NCI-H345 treated with DMSO at 0.1 percent for 48 hours (cell line): ENCODE measurements at regions not wholly inside any gene's neighbourhood (a gene's known extent, or its start where the extent isn't known, plus 50 kb on each side); places are given as distances from the start of the nearest gene placed in this dataset.
"Not testable (repeated sequence)": the region's sequence is repeated elsewhere in the genome, so short reads cannot be mapped to it uniquely, and the experiment has no call there.

Experiments
- DNase-seq: peaks from one replicate; lab custom pipeline; 2025; ENCODE audit not compliant: unreplicated experiment; lab: John Stamatoyannopoulos, UW

DNA sequence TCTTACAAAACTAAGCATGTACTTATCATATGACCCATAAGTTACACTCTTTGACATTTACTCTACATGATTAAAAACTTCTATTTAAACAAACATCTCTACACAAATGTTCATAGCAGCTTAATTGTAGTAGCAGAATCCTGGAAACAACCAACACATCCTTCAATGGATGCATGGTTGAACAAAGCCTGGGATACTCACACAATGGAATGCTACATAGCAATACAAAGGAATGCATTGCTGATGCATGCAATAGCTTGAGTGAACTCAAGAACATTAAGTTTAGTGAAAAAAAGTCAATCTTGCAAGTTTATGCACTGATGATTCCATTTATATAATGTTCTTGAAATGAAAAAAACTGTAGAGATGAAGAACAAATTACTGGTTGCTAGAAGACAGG lies 686.9 kb downstream of the LRRIQ3 start:
- no peak for DNase-seq

GRCh38 chr1:73500154-73500553 lies 697.8 kb downstream of the LRRIQ3 start:
- no peak for DNase-seq

DNA sequence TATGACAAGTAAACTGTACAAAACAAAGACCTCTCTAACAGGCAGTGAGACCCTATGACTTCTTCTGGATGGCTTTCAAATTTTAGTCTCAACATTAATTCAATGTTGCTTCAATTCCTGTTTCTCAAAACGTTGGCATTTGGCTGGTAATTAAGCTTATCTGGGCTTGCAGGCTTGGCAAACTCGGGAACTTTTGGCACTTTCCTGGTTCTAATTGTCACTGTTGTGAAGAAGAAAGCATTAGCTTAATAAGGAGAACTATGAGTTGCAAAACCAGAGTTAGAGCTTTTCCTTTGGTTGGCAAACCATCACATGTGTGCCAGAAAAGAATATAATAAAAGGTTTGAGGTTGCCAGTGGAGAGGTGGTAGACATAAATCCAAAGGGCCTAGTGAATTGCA lies 698.3 kb downstream of the LRRIQ3 start:
- no peak for DNase-seq

DNA sequence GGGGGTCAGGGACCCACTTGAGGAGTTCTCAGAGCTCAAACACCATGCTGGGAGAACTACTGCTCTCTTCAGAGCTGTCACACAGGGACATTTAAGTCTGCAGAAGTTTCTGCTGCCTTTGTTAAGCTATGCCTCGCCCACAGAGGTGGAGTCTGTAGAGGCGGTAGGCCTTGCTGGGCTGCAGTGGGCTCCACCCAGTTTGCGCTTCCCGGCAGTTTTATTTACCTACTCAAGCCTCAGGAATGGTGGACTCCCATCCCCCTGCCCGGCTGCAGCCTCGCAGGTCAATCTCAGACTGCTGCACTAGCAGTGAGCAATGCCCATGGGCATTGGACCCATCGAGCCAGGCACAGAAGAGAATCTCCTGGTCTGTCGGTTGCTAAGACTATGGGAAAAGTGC lies 706.4 kb downstream of the LRRIQ3 start:
- DNase-seq, result no peak

- peak; percentile 14 for DNase-seq
These were observed 722.6 kb downstream of the LRRIQ3 start for GRCh38 chr1:73475316-73475870.

DNA sequence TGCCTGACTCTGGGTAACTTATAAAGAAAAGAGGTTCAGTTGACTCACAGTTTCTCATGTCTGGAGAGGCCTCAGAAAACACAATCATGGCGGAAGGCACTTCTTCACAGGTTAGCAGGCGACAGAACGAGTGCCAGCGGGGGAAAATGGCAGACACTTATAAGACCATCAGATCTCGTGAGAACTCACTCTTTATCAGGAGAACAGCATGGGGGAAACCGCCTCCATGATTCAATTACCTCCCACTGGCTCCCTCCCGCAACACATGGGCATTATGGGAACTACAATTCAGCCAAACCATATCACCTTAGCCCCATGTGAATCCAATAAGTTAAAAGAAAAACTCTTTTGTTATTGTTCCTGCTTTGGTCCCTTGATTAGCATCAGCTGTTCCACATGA lies 725.2 kb downstream of the LRRIQ3 start:
- no peak for DNase-seq

DNA sequence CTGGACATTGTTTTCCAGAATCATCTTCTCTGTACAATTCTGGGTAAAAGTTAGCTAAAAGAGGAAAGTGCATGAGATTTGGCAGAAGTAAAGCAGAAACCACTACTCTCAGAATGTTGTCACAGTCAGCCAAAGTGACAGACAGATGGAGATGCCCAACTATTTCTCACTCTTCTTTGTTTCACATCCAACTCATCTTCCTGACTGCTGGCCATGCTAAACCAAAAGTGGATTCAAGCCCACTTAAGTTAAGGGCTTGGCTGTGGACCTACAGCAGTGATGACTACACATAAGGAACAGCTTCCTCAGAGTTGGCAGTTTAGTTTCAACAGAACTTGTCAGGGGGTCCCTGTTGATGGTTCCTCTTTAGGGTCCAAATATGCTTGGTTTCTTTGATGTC lies 730.2 kb downstream of the LRRIQ3 start:
- no peak for DNase-seq

- no peak for DNase-seq
These were observed 734.1 kb downstream of the LRRIQ3 start for GRCh38 chr1:73463873-73464272.

- DNase-seq, result no peak
These were observed 745.5 kb downstream of the LRRIQ3 start for GRCh38 chr1:73452522-73452921.

- DNase-seq, result not testable (repeated sequence)
These were observed 747.3 kb downstream of the LRRIQ3 start for GRCh38 chr1:73450668-73451067.

GRCh38 chr1:73411479-73411878 lies 786.5 kb downstream of the LRRIQ3 start:
- DNase-seq, result no peak

DNA sequence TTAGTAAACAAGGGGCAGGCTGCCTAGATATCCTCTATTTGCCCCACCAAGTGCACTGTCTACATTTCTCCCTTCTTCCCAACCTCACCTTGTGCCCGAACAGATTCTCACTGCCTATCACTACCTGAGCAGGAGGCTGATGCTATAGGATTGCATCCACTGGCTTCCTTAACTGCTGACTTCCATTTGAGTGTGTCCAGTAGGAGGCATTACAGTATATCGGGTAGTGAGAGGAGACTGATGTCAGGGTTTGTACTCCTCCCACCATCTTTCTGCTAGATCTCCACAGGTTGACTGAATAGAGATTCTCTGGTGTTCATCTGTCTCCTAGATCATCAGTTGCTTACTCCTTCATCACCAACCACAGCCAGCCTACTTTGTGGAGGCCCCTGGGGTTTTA lies 796.3 kb downstream of the LRRIQ3 start:
- no peak for DNase-seq

DNA sequence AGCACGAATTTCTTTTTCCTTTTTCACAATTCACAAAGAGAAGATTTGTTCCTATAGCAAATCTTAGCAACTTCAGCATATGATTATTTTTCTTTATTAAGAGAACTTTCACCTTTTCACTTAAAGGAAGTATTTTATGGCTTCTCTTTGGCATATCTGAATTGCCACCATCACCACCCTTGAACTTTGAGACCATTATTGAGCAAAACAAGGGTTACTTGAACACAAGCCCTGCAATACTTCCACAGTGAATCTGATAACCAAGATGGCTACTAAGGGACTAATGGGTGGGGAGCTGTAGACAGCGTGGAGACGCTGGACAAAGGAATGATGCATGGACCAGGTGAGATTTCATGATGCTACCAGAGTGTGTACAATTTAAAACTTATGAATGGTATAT lies 815.0 kb downstream of the LRRIQ3 start:
- DNase-seq, result no peak

DNA sequence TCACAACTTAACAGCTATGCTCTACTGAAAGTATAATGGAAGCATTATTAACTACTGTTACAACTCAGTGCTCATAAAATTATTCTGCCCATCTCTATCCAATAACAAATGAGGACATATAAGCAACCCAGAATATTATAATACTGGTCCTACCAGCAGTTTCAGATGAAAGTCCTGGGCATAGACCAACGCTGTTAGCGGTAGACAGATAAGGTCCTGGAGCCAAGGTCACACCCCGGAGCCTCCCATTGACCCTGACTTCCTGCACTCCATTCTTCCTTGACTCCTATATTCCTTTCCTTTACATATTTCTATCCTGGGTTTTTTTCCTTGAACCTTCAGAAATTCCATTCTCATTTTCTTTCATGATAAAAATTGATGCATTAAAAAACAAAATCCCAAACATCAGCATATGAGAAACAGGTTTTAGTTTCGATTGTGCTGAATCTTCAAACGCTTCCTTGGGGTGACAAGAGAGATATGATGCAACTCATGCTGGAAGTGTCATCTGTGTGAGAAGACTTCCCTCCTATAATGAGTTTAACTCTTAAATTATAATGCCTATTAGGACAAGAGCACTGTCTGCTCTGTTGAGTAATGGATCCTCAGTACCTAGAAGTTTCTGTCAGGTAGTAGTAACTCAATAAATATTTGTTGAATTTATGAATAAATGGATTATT lies 831.1 kb downstream of the LRRIQ3 start:
- DNase-seq, result no peak

GRCh38 chr1:73359001-73359400 lies 839.0 kb downstream of the LRRIQ3 start:
- no peak for DNase-seq

DNA sequence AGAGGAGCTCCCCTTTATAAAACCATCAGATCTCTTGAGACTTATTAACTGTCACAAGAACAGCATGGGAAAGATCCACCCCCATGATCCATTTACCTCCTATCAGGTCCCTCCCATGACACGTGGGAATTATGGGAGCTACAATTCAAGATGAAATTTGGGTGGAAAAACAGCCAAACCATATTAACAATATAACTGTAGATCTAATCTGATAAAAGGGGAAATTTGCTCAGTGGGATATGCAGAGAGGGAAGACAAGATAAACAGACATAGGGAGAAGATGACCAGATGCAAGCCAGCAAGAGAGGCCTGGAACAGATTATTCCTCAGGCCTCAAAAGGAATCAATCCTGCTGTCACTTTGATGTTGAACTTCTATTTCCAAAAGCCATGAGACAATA lies 841.5 kb downstream of the LRRIQ3 start:
- no peak for DNase-seq

DNA sequence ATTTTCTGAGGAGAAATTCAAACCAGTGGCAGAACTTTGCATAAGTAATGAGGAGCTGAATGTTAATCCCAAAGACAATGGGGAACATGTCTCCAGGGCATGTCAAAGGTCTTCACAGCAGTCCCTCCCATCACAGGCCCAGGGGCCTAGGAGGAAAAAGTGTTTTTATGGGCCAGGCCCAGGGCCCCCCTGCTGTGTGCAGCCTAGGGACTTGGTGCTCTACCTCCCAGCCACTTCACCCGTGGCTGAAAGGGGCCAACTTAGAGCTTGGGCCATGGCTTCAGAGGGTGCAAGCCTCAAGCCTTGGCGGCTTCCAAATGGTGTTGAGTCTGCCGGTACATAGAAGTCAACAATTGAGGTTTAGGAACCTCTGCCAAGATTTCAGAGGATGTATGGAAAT lies 854.0 kb downstream of the LRRIQ3 start:
- no peak for DNase-seq

GRCh38 chr1:73333847-73334503 lies 864.0 kb downstream of the LRRIQ3 start:
- no peak for DNase-seq

GRCh38 chr1:73331726-73332125 lies 866.2 kb downstream of the LRRIQ3 start:
- DNase-seq, result no peak

DNA sequence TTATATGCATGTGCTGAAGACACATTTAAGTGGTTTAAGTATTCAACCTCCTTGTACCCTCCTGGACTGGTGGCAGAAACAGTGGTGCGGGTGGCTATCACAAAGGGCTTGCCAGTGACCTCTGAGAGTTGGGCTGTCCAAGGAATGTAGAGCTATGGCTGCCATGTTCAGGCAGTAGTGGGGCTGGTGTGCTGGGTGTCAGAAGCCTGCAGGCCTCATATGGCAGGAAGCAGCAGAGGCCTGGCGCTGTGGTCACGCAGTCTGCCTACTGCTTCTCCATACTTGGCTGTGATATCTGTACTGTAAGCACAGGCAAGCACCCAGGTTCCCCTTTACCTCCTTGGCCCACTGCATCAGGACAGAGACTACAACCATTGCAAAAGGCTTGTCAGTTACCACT lies 870.0 kb downstream of the LRRIQ3 start:
- DNase-seq, result no peak

DNA sequence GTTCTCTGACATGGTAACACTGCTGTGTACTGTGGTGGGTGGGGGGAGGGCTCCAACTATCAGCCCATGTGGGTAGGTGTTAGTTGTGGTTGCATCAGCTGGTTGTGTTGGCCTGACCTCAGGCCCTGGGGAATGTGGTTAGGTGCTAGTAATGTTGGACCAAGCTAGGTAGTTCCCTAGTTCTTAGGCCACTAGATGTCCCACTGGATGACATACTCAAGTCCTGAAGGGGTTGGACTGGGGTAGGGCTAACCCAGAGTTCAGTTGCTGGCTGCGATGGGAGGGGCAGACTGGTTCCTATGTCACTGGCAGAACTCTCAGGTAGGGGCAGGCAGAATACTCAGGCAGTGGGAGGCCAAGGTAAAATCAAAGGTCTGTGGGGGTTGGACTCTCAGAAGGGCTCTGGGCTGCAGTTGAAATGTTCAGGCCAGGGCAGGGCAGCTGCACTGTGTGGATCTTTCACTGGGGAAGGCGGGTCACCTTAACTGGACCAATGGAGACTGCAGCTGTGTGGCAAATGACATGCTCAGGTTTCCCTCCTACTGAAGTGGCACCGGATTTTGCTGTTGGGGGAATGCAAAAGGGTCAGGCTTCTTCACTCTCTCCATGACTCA lies 870.7 kb downstream of the LRRIQ3 start:
- DNase-seq, result no peak

- no peak for DNase-seq
These were observed 871.3 kb downstream of the LRRIQ3 start for GRCh38 chr1:73326663-73327062.
